ENCODE measurements at regions not wholly inside any gene's neighbourhood (a gene's known extent, or its start where the extent isn't known, plus 50 kb on each side); places are given as distances from the start of the nearest gene placed in this dataset.

DNA sequence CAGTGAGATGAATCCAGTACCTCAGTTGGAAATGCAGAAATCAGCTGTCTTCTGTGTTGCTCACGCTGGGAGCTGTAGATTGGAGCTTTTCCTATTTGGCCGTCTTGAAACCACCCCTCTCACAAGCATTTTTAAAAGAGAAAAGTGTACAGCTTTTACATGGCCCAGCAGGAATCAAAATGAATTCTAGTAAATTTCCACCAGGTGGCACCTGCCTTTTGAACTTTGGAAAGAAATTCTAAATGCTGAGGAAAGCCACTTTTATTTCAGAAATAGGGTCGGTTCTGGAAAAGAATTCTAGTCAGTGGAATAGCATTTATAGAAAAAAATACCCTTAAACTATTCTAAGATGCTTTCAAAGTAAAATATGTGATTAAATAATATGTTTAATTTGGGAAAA lies 647.8 kb downstream of the CD109 start:
- no peak overlapping the region for H3K4me3 ChIP-seq
- no peaks in the 10 kb centered on the region for H3K9me1 ChIP-seq (ENCODE audit: control insufficient read depth, insufficient read depth, low read length)
- intact Hi-C loops (cut with micrococcal nuclease), result no loop called here
- CTCF ChIA-PET (ENCODE audit: low intra/inter-chr PET ratio), result no interaction called here
- no peaks in the 10 kb centered on the region for H4K20me1 ChIP-seq (replicated peaks; ENCODE audit: control insufficient read depth, insufficient read depth, low read length)
- POLR2A ChIA-PET, result no interaction called here
- no peak overlapping the region for H3K9ac ChIP-seq (ENCODE audit: insufficient read depth in 1 of 2, low read depth in 2 of 2, low read length in 2 of 2)
- no peaks in the 10 kb centered on the region for H3K79me2 ChIP-seq (ENCODE audit: control insufficient read depth, insufficient read depth, low read length)
- TF ChIP-seq ZBTB8A (IDR thresholded peaks at IDR 0.05; ENCODE audit: partially characterized antibody) (no peak), ZNF408 (CRISPR knock-in tag; IDR thresholded peaks at IDR 0.05; ENCODE audit: low read depth) (no peak), KDM5B (IDR thresholded peaks at IDR 0.05; ENCODE audit: insufficient replicate concordance, low read depth, low read length) (no peak), MXI1 (IDR thresholded peaks at IDR 0.05; ENCODE audit: low read depth, low read length) (no peak), E4F1 (CRISPR knock-in tag; IDR thresholded peaks at IDR 0.05; ENCODE audit: borderline replicate concordance) (no peak), TAF1 (IDR thresholded peaks at IDR 0.05; ENCODE audit: control insufficient read depth, extremely low read depth, insufficient read depth, low read length, severe bottlenecking) (no peak), ZNF232 (CRISPR knock-in tag; IDR thresholded peaks at IDR 0.05) (no peak), ZFPM2 (CRISPR knock-in tag; IDR thresholded peaks at IDR 0.05) (no peak), FOS (IDR thresholded peaks at IDR 0.05; ENCODE audit: extremely low read depth, insufficient read length) (no peak), NR2C2 (CRISPR knock-in tag; IDR thresholded peaks at IDR 0.05) (no peak), NR2C2 (tag; IDR thresholded peaks at IDR 0.05) (no peak), HDAC1 (IDR thresholded peaks at IDR 0.05) (no peak), ADNP (tag; IDR thresholded peaks at IDR 0.05) (no peak), GABPA (tag; conservative IDR thresholded peaks at IDR 0.05; ENCODE audit: low read depth) (no peak), SMAD2 (IDR thresholded peaks at IDR 0.05; ENCODE audit: low read depth, low read length) (no peak)
- TF ChIP-seq, protein P1, sequence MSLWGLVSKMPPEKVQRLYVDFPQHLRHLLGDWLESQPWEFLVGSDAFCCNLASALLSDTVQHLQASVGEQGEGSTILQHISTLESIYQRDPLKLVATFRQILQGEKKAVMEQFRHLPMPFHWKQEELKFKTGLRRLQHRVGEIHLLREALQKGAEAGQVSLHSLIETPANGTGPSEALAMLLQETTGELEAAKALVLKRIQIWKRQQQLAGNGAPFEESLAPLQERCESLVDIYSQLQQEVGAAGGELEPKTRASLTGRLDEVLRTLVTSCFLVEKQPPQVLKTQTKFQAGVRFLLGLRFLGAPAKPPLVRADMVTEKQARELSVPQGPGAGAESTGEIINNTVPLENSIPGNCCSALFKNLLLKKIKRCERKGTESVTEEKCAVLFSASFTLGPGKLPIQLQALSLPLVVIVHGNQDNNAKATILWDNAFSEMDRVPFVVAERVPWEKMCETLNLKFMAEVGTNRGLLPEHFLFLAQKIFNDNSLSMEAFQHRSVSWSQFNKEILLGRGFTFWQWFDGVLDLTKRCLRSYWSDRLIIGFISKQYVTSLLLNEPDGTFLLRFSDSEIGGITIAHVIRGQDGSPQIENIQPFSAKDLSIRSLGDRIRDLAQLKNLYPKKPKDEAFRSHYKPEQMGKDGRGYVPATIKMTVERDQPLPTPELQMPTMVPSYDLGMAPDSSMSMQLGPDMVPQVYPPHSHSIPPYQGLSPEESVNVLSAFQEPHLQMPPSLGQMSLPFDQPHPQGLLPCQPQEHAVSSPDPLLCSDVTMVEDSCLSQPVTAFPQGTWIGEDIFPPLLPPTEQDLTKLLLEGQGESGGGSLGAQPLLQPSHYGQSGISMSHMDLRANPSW (CRISPR knock-in tag; IDR thresholded peaks at IDR 0.05), result no peak
- H3K27me3 ChIP-seq (ENCODE audit: control insufficient read depth in 2 of 2, insufficient read depth in 2 of 2, low read length in 2 of 2), result no peaks in the 10 kb centered on the region
- no peaks in the 10 kb centered on the region for H3K4me1 ChIP-seq (replicated peaks in 1 of 2; ENCODE audit: control insufficient read depth in 2 of 2, insufficient read depth in 2 of 2, low read length in 2 of 2)
- in situ Hi-C loops (cut with MboI), result no loop called here
- DNase-seq (ENCODE audit: extremely low read depth in 1 of 4, low spot score in 3 of 4) (no peak), FAIRE-seq (no peak), ATAC-seq (no peak)
- H2AFZ ChIP-seq (ENCODE audit: low read depth, low read length), result no peak overlapping the region
- H3K36me3 ChIP-seq (ENCODE audit: control insufficient read depth, insufficient read depth, low read length), result no peaks in the 10 kb centered on the region
- H3K9me3 ChIP-seq (replicated peaks; ENCODE audit: control insufficient read depth, insufficient read depth, low read depth, low read length), result no peaks in the 10 kb centered on the region; the same call in 1 of the 2 replicates
- no peak overlapping the region for H3K4me2 ChIP-seq (ENCODE audit: insufficient read depth, low read length)
- 0% methylated on average over 3 of the region's 3 CpGs for WGBS (ENCODE audit: insufficient coverage, low coverage, missing lambda C conversion rate)
- no peak overlapping the region for H3K27ac ChIP-seq (ENCODE audit: extremely low read depth, low read depth, low read length)
- no TSS peak for BruUV-seq (replicated peaks)

All from K562 (cell line).